ENCODE measurements at regions not wholly inside any gene's neighbourhood (a gene's known extent, or its start where the extent isn't known, plus 50 kb on each side); places are given as distances from the start of the nearest gene placed in this dataset.

DNA sequence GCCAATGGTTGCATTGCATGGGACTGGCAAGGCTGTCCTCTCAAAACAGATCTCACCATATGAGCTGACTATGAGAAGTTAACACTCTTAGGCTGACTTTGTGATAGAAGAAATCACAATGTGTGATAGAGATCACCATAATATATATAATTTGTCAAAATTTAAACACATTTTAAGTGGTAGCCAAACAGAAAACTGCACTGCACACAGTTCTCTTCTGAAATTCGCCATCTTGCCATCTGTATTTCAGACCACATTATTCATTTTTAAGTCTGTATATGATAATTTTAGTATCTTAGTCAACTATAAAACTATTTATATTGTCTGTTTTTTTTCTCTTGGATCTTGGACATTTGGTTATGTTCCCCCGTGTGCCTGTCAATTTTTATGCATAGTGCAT is 374.7 kb downstream of the AJAP1 start (continued):
- TF ChIP-seq ZNF462 (CRISPR knock-in tag; IDR thresholded peaks at IDR 0.05) (no peak), POLR2AphosphoS5 (IDR thresholded peaks at IDR 0.05; ENCODE audit: low read depth) (no peak)

DNA sequence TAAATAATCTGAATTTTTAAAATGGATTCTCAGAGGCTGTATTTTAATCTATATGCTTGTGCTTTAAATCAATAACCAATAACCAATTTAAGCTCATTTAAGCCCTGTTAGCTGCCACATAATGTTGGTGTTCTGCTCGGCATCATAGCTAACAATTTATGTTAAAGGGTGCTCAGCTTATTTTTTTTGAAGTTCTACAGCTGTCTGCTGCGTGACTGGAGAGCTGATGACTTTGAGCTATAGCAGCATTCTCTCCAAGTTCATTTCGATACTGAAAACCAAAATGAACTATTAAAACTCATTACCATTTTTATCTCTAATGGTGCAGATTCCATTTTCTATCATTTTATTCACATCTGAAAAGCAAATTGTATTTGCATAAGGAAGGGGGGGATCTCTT is 357.8 kb downstream of the AJAP1 start:
- H3K27ac ChIP-seq (ENCODE audit: low read depth): no peak overlapping the region
- no peaks in the 10 kb centered on the region for H3K27me3 ChIP-seq (ENCODE audit: insufficient read depth)
- no peak for ATAC-seq
- no peak overlapping the region for H3K4me3 ChIP-seq
- Mint-ChIP-seq H3K9me3 (no peaks in the 10 kb centered on the region; the same call in 2 of the 3 replicates), H3K36me3 (ENCODE audit: low read depth) (no peaks in the 10 kb centered on the region), H3K27me3 (ENCODE audit: insufficient read depth, low read depth, poor library complexity) (peaks cover 1% of the 10 kb centered on the region), H3K27ac (no peak overlapping the region), H3K4me1 (no peaks in the 10 kb centered on the region), H3K4me3 (no peak overlapping the region)
- H2AFZ ChIP-seq: no peak overlapping the region
- no peaks in the 10 kb centered on the region for H4K20me1 ChIP-seq (replicated peaks; ENCODE audit: insufficient read depth)
- no peak overlapping the region for H3K4me2 ChIP-seq
- H3K4me1 ChIP-seq (ENCODE audit: insufficient read depth): no peaks in the 10 kb centered on the region
- H3K36me3 ChIP-seq (ENCODE audit: insufficient read depth): peaks cover 6% of the 10 kb centered on the region
- H3F3A ChIP-seq (replicated peaks; ENCODE audit: low read depth): no peaks in the 10 kb centered on the region
- no peaks in the 10 kb centered on the region for H3K79me2 ChIP-seq (replicated peaks; ENCODE audit: insufficient read depth)
- H3K9me2 ChIP-seq (ENCODE audit: insufficient read depth): no peaks in the 10 kb centered on the region
- no peak for DNase-seq (ENCODE audit: low spot score)
- TF ChIP-seq ZNF462 (CRISPR knock-in tag; IDR thresholded peaks at IDR 0.05) (no peak), ZNF114 (CRISPR knock-in tag; IDR thresholded peaks at IDR 0.05) (no peak), EZH2 (IDR thresholded peaks at IDR 0.05; ENCODE audit: low read depth, unreplicated experiment) (no peak), POLR2AphosphoS5 (IDR thresholded peaks at IDR 0.05; ENCODE audit: low read depth) (no peak), CREB1 (CRISPR knock-in tag; IDR thresholded peaks at IDR 0.05; ENCODE audit: low read depth) (no peak)
- TF ChIP-seq, protein P1, sequence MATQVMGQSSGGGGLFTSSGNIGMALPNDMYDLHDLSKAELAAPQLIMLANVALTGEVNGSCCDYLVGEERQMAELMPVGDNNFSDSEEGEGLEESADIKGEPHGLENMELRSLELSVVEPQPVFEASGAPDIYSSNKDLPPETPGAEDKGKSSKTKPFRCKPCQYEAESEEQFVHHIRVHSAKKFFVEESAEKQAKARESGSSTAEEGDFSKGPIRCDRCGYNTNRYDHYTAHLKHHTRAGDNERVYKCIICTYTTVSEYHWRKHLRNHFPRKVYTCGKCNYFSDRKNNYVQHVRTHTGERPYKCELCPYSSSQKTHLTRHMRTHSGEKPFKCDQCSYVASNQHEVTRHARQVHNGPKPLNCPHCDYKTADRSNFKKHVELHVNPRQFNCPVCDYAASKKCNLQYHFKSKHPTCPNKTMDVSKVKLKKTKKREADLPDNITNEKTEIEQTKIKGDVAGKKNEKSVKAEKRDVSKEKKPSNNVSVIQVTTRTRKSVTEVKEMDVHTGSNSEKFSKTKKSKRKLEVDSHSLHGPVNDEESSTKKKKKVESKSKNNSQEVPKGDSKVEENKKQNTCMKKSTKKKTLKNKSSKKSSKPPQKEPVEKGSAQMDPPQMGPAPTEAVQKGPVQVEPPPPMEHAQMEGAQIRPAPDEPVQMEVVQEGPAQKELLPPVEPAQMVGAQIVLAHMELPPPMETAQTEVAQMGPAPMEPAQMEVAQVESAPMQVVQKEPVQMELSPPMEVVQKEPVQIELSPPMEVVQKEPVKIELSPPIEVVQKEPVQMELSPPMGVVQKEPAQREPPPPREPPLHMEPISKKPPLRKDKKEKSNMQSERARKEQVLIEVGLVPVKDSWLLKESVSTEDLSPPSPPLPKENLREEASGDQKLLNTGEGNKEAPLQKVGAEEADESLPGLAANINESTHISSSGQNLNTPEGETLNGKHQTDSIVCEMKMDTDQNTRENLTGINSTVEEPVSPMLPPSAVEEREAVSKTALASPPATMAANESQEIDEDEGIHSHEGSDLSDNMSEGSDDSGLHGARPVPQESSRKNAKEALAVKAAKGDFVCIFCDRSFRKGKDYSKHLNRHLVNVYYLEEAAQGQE (IDR thresholded peaks at IDR 0.05; ENCODE audit: unreplicated experiment): no peak
